ENCODE measurements at regions not wholly inside any gene's neighbourhood (a gene's known extent, or its start where the extent isn't known, plus 50 kb on each side); places are given as distances from the start of the nearest gene placed in this dataset.
A peak's percentile ranks its signal among the peaks of the same experiment; 100 is the strongest.

DNA sequence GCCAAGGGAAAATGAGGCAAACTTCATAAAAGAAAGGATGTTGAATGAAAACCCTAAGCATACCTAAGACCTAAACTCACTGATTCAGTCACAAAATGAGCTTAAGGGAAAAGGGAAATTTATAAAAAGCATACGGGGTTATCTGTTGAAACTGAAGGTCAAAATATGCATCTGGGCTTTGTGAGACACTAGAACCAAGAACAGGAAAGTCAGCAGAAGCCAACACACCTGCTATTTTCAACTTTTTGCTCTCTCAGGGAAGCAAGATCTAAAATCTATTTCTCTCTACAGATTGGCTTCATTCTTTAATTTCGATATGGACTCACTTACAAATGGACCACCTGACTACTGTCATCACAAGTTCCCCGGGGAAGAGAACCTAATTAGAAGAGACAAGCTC is 338.6 kb upstream of the NECTIN3 start:
- Mint-ChIP-seq H3K27me3 (ENCODE audit: low read depth) (no peaks in the 10 kb centered on the region), H3K4me3 (no peak overlapping the region), H3K4me1 (peaks cover 11% of the 10 kb centered on the region in 2 experiments; a peak in 3 of 4 replicates), H3K27ac (no peak overlapping the region), H3K36me3 (ENCODE audit: insufficient read depth in 1 of 3, low read depth in 3 of 3) (peaks cover 0 to 10% (median 2%) of the 10 kb centered on the region in 3 experiments; a peak in 3 of 7 replicates), H3K9me3 (no peaks in the 10 kb centered on the region; a peak in 1 of 5 replicates)
- DNase-seq, result no peak
- Histone ChIP-seq H3T11ph (ENCODE audit: low read length) (no peak overlapping the region), H4K8ac (replicated peaks; ENCODE audit: insufficient read length, low read depth, low read length) (no peak overlapping the region), H3K14ac (ENCODE audit: insufficient read depth, low read length) (no peak overlapping the region), H3K4me2 (ENCODE audit: insufficient read depth, insufficient read length, low read length) (no peak overlapping the region), H4K5ac (ENCODE audit: insufficient read length, low read depth, low read length) (no peak overlapping the region), H2BK15ac (ENCODE audit: low read depth, low read length) (no peak overlapping the region), H3K56ac (ENCODE audit: insufficient read length, low read depth, low read length) (no peak overlapping the region), H3K27ac (ENCODE audit: insufficient read length, low read depth, low read length) (no peak overlapping the region), H3K4me1 (ENCODE audit: insufficient read depth, low read length) (no peaks in the 10 kb centered on the region), H4K20me1 (ENCODE audit: control insufficient read depth, insufficient read depth, insufficient read length) (no peaks in the 10 kb centered on the region), H3K23ac (ENCODE audit: insufficient read length, low read depth, low read length) (no peak overlapping the region), H2AK5ac (ENCODE audit: insufficient read length, low read length) (no peak overlapping the region), H3K23me2 (ENCODE audit: insufficient read length, low read depth, low read length, poor library complexity, severe bottlenecking) (no peaks in the 10 kb centered on the region), H3K79me2 (ENCODE audit: insufficient read depth, low read length) (no peaks in the 10 kb centered on the region), H3K27me3 (ENCODE audit: insufficient read depth, low read length) (no peaks in the 10 kb centered on the region), H2BK20ac (ENCODE audit: low read depth, low read length, poor library complexity, severe bottlenecking) (peak overlapping the region; percentile 26), H2BK12ac (ENCODE audit: insufficient read length, low read depth, low read length) (no peak overlapping the region), H3K79me1 (ENCODE audit: insufficient read depth, low read depth, low read length, poor library complexity, severe bottlenecking) (no peaks in the 10 kb centered on the region), H3K18ac (ENCODE audit: insufficient read length, low read depth, low read length) (no peak overlapping the region), H3K9me3 (ENCODE audit: control insufficient read depth, low read depth, low read length) (no peaks in the 10 kb centered on the region), H2BK120ac (ENCODE audit: low read depth, low read length, poor library complexity, severe bottlenecking) (no peak overlapping the region), H3K9ac (ENCODE audit: extremely low read depth, insufficient read length, low read length) (no peak overlapping the region), H2BK5ac (ENCODE audit: insufficient read length, low read length) (no peak overlapping the region), H3K4ac (ENCODE audit: low read depth, low read length) (no peak overlapping the region), H4K91ac (ENCODE audit: insufficient read length, low read depth, low read length) (no peak overlapping the region), H2AFZ (ENCODE audit: low read length) (no peak overlapping the region)
- WGBS (ENCODE audit: extremely low coverage, insufficient read length, low lambda C conversion rate), result no CpG with 5 or more reads among the region's 3 CpGs
- TF ChIP-seq, protein P1, sequence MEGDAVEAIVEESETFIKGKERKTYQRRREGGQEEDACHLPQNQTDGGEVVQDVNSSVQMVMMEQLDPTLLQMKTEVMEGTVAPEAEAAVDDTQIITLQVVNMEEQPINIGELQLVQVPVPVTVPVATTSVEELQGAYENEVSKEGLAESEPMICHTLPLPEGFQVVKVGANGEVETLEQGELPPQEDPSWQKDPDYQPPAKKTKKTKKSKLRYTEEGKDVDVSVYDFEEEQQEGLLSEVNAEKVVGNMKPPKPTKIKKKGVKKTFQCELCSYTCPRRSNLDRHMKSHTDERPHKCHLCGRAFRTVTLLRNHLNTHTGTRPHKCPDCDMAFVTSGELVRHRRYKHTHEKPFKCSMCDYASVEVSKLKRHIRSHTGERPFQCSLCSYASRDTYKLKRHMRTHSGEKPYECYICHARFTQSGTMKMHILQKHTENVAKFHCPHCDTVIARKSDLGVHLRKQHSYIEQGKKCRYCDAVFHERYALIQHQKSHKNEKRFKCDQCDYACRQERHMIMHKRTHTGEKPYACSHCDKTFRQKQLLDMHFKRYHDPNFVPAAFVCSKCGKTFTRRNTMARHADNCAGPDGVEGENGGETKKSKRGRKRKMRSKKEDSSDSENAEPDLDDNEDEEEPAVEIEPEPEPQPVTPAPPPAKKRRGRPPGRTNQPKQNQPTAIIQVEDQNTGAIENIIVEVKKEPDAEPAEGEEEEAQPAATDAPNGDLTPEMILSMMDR (conservative IDR thresholded peaks at IDR 0.05), result no peak

All from H9 (cell line).